ENCODE measurements at regions not wholly inside any gene's neighbourhood (a gene's known extent, or its start where the extent isn't known, plus 50 kb on each side); places are given as distances from the start of the nearest gene placed in this dataset.

- DNase-seq (ENCODE audit: low spot score) = no peak
- Histone ChIP-seq H3K4me1 (ENCODE audit: control insufficient read depth in 1 of 2, low read depth in 2 of 2) (no peaks in the 10 kb centered on the region), H3K4me3 (no peak overlapping the region), H3K36me3 (no peaks in the 10 kb centered on the region), H3K9me3 (no peaks in the 10 kb centered on the region), H3K27ac (no peak overlapping the region), H3K27me3 (replicated peaks; ENCODE audit: insufficient read depth) (no peaks in the 10 kb centered on the region)
- no peak for ATAC-seq (ENCODE audit: insufficient number of reproducible peaks, low FRiP score, low read depth)
- TF ChIP-seq, protein P1, sequence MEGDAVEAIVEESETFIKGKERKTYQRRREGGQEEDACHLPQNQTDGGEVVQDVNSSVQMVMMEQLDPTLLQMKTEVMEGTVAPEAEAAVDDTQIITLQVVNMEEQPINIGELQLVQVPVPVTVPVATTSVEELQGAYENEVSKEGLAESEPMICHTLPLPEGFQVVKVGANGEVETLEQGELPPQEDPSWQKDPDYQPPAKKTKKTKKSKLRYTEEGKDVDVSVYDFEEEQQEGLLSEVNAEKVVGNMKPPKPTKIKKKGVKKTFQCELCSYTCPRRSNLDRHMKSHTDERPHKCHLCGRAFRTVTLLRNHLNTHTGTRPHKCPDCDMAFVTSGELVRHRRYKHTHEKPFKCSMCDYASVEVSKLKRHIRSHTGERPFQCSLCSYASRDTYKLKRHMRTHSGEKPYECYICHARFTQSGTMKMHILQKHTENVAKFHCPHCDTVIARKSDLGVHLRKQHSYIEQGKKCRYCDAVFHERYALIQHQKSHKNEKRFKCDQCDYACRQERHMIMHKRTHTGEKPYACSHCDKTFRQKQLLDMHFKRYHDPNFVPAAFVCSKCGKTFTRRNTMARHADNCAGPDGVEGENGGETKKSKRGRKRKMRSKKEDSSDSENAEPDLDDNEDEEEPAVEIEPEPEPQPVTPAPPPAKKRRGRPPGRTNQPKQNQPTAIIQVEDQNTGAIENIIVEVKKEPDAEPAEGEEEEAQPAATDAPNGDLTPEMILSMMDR (IDR thresholded peaks at IDR 0.05) = no peak
Measured at GRCh38 chr7:41051062-41051461, 651.8 kb downstream of the INHBA start.

- ATAC-seq (ENCODE audit: insufficient number of reproducible peaks, low FRiP score, low read depth) = no peak
- no peaks in the 10 kb centered on the region for H3K27me3 ChIP-seq (replicated peaks; ENCODE audit: insufficient read depth)
- no peak for DNase-seq (ENCODE audit: low spot score)
Measured at GRCh38 chr7:41048771-41049170, 654.1 kb downstream of the INHBA start.

DNA sequence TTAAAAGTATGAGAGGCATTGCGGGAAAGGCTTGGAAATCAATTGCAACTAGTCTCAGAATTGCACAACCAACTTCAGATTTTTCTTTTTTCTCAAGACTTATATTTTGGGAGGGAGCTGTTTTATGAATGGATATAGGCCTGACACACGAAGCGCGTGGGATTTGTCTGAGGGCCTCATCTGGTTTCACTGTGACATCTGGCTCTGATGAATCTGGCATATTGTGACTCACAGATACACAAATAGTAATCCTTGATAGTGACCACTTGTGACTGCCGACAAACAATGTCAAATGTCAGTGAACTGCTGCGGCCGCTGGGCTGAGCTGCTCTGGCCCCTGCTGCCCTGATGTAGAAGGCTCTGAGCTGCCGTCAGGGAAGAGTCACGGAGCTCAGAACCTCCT is 655.1 kb downstream of the INHBA start:
- no peaks in the 10 kb centered on the region for H3K4me1 ChIP-seq (ENCODE audit: control insufficient read depth in 1 of 2, low read depth in 2 of 2)
- TF ChIP-seq, protein P1 (IDR thresholded peaks at IDR 0.05) = no peak
- H3K27ac ChIP-seq = no peak overlapping the region
- ATAC-seq (ENCODE audit: insufficient number of reproducible peaks, low FRiP score, low read depth) (no peak), DNase-seq (ENCODE audit: low spot score) (no peak)
- H3K4me3 ChIP-seq = no peak overlapping the region
- no peaks in the 10 kb centered on the region for H3K27me3 ChIP-seq (replicated peaks; ENCODE audit: insufficient read depth)
- no peaks in the 10 kb centered on the region for H3K36me3 ChIP-seq
- no peaks in the 10 kb centered on the region for H3K9me3 ChIP-seq

More at GRCh38 chr7:41048771-41049170, 654.1 kb downstream of the INHBA start:
- Histone ChIP-seq H3K4me1 (ENCODE audit: control insufficient read depth in 1 of 2, low read depth in 2 of 2) (no peaks in the 10 kb centered on the region), H3K9me3 (no peaks in the 10 kb centered on the region), H3K36me3 (no peaks in the 10 kb centered on the region), H3K4me3 (no peak overlapping the region), H3K27ac (no peak overlapping the region)
- TF ChIP-seq, protein P1 (IDR thresholded peaks at IDR 0.05) = no peak

GRCh38 chr7:41047211-41047610 is 655.7 kb downstream of the INHBA start:
- no peaks in the 10 kb centered on the region for H3K4me1 ChIP-seq (ENCODE audit: control insufficient read depth in 1 of 2, low read depth in 2 of 2)
- no peak overlapping the region for H3K27ac ChIP-seq
- H3K36me3 ChIP-seq = no peaks in the 10 kb centered on the region
- TF ChIP-seq, protein P1 (IDR thresholded peaks at IDR 0.05) = no peak
- no peaks in the 10 kb centered on the region for H3K9me3 ChIP-seq
- ATAC-seq (ENCODE audit: insufficient number of reproducible peaks, low FRiP score, low read depth) (no peak), DNase-seq (ENCODE audit: low spot score) (no peak)
- no peaks in the 10 kb centered on the region for H3K27me3 ChIP-seq (replicated peaks; ENCODE audit: insufficient read depth)
- no peak overlapping the region for H3K4me3 ChIP-seq

GRCh38 chr7:41046776-41047175 is 656.1 kb downstream of the INHBA start:
- Histone ChIP-seq H3K4me1 (ENCODE audit: control insufficient read depth in 1 of 2, low read depth in 2 of 2) (no peaks in the 10 kb centered on the region), H3K36me3 (no peaks in the 10 kb centered on the region), H3K27ac (no peak overlapping the region), H3K4me3 (no peak overlapping the region), H3K27me3 (replicated peaks; ENCODE audit: insufficient read depth) (no peaks in the 10 kb centered on the region), H3K9me3 (no peaks in the 10 kb centered on the region)
- ATAC-seq (ENCODE audit: insufficient number of reproducible peaks, low FRiP score, low read depth) (no peak), DNase-seq (ENCODE audit: low spot score) (no peak)
- TF ChIP-seq, protein P1 (IDR thresholded peaks at IDR 0.05) = no peak
